Karpas-422 (cell line): ENCODE measurements at regions not wholly inside any gene's neighbourhood (a gene's known extent, or its start where the extent isn't known, plus 50 kb on each side); places are given as distances from the start of the nearest gene placed in this dataset. TPM values are rescaled to one million over a fixed set of nuclear protein-coding genes. Genes with fewer than 3 reads are reported as not detected.

Experiments
- small RNA-seq: library from RNA; depleted of rRNA; stranded (forward); fragments of <200 nt; gene quantifications from one replicate; pipeline ENCODE3, GENCODE V24; 2014

Small RNA genes in the stretch of these regions (small RNA-seq; reads per million reads assigned to genes)
- gene RF00019 (not detected), gene RF01992 (not detected), gene RNA5SP106 (not detected), gene RNU6-692P (not detected), gene RNU6-715P (not detected), gene RNU7-2P (not detected)
